ENCODE measurements at regions not wholly inside any gene's neighbourhood (a gene's known extent, or its start where the extent isn't known, plus 50 kb on each side); places are given as distances from the start of the nearest gene placed in this dataset.
"Not testable (repeated sequence)": the region's sequence is repeated elsewhere in the genome, so short reads cannot be mapped to it uniquely, and the experiment has no call there.

- not testable (repeated sequence) for DNase-seq
These were observed 823.6 kb upstream of the TPTE start for GRCh38 chr21:9697751-9698150.

GRCh38 chr21:9705016-9705415 is 816.4 kb upstream of the TPTE start:
- DNase-seq = not testable (repeated sequence)

- not testable (repeated sequence) for DNase-seq
These were observed 815.9 kb upstream of the TPTE start for GRCh38 chr21:9705455-9705854.

- not testable (repeated sequence) for DNase-seq
These were observed 796.8 kb upstream of the TPTE start for GRCh38 chr21:9724542-9724941.

- DNase-seq = not testable (repeated sequence)
These were observed 794.2 kb upstream of the TPTE start for GRCh38 chr21:9727187-9727586.

GRCh38 chr21:9728219-9728992 is 793.0 kb upstream of the TPTE start:
- DNase-seq = not testable (repeated sequence)

GRCh38 chr21:9730866-9731265 is 790.5 kb upstream of the TPTE start:
- no peak for TF ChIP-seq GATA1 (IDR thresholded peaks at IDR 0.05; ENCODE audit: low read depth, low read length)
- DNase-seq = no peak

GRCh38 chr21:9731317-9731716 is 790.1 kb upstream of the TPTE start:
- not testable (repeated sequence) for DNase-seq

GRCh38 chr21:9732605-9733004 is 788.8 kb upstream of the TPTE start:
- DNase-seq = not testable (repeated sequence)

- not testable (repeated sequence) for DNase-seq
These were observed 787.4 kb upstream of the TPTE start for GRCh38 chr21:9733761-9734558.

- TF ChIP-seq POLR2A (IDR thresholded peaks at IDR 0.05; ENCODE audit: low read length) = no peak
- TF ChIP-seq GATA1 (IDR thresholded peaks at IDR 0.05; ENCODE audit: low read depth, low read length) = no peak
- no peak for DNase-seq
These were observed 785.9 kb upstream of the TPTE start for GRCh38 chr21:9735421-9735961.

- not testable (repeated sequence) for DNase-seq
These were observed 784.1 kb upstream of the TPTE start for GRCh38 chr21:9737301-9737700.

- not testable (repeated sequence) for DNase-seq
These were observed 783.4 kb upstream of the TPTE start for GRCh38 chr21:9737871-9738515.

- TF ChIP-seq GATA1 (IDR thresholded peaks at IDR 0.05; ENCODE audit: low read depth, low read length) (no peak), POLR2A (IDR thresholded peaks at IDR 0.05; ENCODE audit: low read length) (no peak)
- no peak for DNase-seq
These were observed 782.9 kb upstream of the TPTE start for GRCh38 chr21:9738527-9738926.

- TF ChIP-seq POLR2A (IDR thresholded peaks at IDR 0.05; ENCODE audit: low read length) (no peak), GATA1 (IDR thresholded peaks at IDR 0.05; ENCODE audit: low read depth, low read length) (no peak)
- DNase-seq = no peak
These were observed 782.1 kb upstream of the TPTE start for GRCh38 chr21:9739240-9739639.

- DNase-seq = not testable (repeated sequence)
These were observed 781.0 kb upstream of the TPTE start for GRCh38 chr21:9740177-9740941.

- DNase-seq = not testable (repeated sequence)
These were observed 780.2 kb upstream of the TPTE start for GRCh38 chr21:9740991-9741742.

GRCh38 chr21:9743566-9743965 is 777.8 kb upstream of the TPTE start:
- DNase-seq = not testable (repeated sequence)

GRCh38 chr21:9744166-9744565 is 777.2 kb upstream of the TPTE start:
- DNase-seq = not testable (repeated sequence)

GRCh38 chr21:9744593-9744992 is 776.8 kb upstream of the TPTE start:
- DNase-seq = not testable (repeated sequence)
